ENCODE measurements at regions not wholly inside any gene's neighbourhood (a gene's known extent, or its start where the extent isn't known, plus 50 kb on each side); places are given as distances from the start of the nearest gene placed in this dataset.

DNA sequence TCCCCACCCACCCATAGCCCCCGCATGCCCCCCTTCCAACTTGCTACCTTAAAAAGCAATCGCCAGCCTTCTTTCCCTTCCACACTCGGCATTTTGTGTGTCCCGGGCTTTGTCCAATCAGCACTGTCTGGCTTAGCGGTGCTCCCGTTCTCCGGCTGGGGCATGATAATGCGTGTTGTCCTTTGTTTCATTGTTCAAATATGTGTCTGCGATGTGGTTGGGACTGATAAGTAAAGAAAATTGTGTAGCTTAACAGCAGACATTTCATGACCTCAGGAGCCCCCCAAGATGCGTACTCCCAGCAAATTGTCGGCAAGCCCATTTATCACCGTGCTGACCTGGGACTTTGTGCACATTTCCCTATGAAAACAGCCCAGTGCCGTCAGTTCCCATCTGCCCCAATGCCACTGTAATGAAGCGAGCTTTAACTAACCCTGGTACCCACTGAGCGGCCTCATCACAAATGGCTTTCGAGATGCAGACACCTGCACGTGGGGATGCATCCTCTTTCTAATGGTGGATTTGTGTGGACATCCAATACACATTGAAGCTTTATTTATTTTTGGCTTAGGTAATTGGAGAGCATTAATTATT, 167.0 kb upstream of the E2F8 start:
- Histone ChIP-seq H3K4me3 (ENCODE audit: extremely low read depth in 1 of 4, insufficient read depth in 2 of 4, low read depth in 3 of 4, low read length in 4 of 4) (no peak overlapping the region), H3K4ac (replicated peaks; ENCODE audit: insufficient read length, low read depth, low read length) (no peak overlapping the region), H3K4me1 (replicated peaks in 1 of 4; ENCODE audit: control insufficient read depth in 3 of 4, insufficient read depth in 4 of 4, low read length in 3 of 4) (peaks cover 0 to 2% (median 0%) of the 10 kb centered on the region in 4 experiments; a peak in 2 of 7 replicates), H3K36me3 (ENCODE audit: control insufficient read depth in 2 of 4, insufficient read depth in 4 of 4, low read length in 3 of 4) (no peaks in the 10 kb centered on the region), H2BK20ac (ENCODE audit: low read length) (no peak overlapping the region), H3K4me2 (ENCODE audit: insufficient read depth in 1 of 2, low read depth in 2 of 2, low read length in 2 of 2) (no peak overlapping the region), H4K8ac (ENCODE audit: extremely low read depth, insufficient read depth, low read length) (no peak overlapping the region), H2AFZ (ENCODE audit: low read length) (no peak overlapping the region), H4K91ac (replicated peaks; ENCODE audit: insufficient read length, low read length) (no peak overlapping the region), H2BK5ac (ENCODE audit: low read depth, low read length) (no peak overlapping the region), H3K79me2 (ENCODE audit: control insufficient read depth in 1 of 2, insufficient read depth in 2 of 2, low read length in 2 of 2) (no peaks in the 10 kb centered on the region), H4K5ac (ENCODE audit: insufficient read length, low read depth, low read length) (no peak overlapping the region), H2BK12ac (ENCODE audit: low read depth, low read length) (no peak overlapping the region), H3K18ac (ENCODE audit: extremely low read depth, low read length) (no peak overlapping the region), H2BK120ac (replicated peaks; ENCODE audit: low read depth, low read length) (no peak overlapping the region), H3K9ac (replicated peaks in 1 of 4; ENCODE audit: extremely low read depth in 1 of 4, low read depth in 3 of 4, low read length in 3 of 4) (no peak overlapping the region), H3K27me3 (replicated peaks in 1 of 4; ENCODE audit: control insufficient read depth in 3 of 4, extremely low read depth in 1 of 4, insufficient read depth in 3 of 4, low read length in 3 of 4) (no peaks in the 10 kb centered on the region), H3K23ac (ENCODE audit: insufficient read length) (no peak overlapping the region), H4K20me1 (replicated peaks in 1 of 2; ENCODE audit: control insufficient read depth in 1 of 2, insufficient read depth in 2 of 2, low read length in 2 of 2) (no peaks in the 10 kb centered on the region), H3K56ac (replicated peaks; ENCODE audit: insufficient read length, low read depth, low read length) (no peak overlapping the region), H3K14ac (ENCODE audit: insufficient read length) (no peak overlapping the region), H3K9me3 (ENCODE audit: insufficient read depth in 2 of 2, low read depth in 1 of 2, low read length in 1 of 2) (no peaks in the 10 kb centered on the region), H3K23me2 (ENCODE audit: low read depth, low read length) (no peaks in the 10 kb centered on the region), H3K27ac (ENCODE audit: low read depth, low read length) (no peak overlapping the region), H2AK5ac (ENCODE audit: low read depth, low read length) (no peak overlapping the region), H2BK15ac (ENCODE audit: low read length) (no peak overlapping the region), H3K79me1 (ENCODE audit: low read depth, low read length) (no peaks in the 10 kb centered on the region)
- DNase-seq (ENCODE audit: low read depth in 1 of 2, low spot score in 2 of 2) = no peak
- WGBS, 2 experiments (ENCODE audit: extremely low coverage in 1 of 2, insufficient coverage in 1 of 2, insufficient read length in 1 of 2, insufficient replicate concordance in 2 of 2, low coverage in 1 of 2, low lambda C conversion rate in 2 of 2, missing lambda C conversion rate in 1 of 2) = 90% methylated on average over 17 of the region's 17 CpGs; no CpG with 5 or more reads in 1 of the 2 experiments
- ChIA-PET CTCF (ENCODE audit: partially characterized antibody) (no interaction called here), POLR2A (ENCODE audit: partially characterized antibody) (no interaction called here)
- no peak for FAIRE-seq
- TF ChIP-seq SAP30 (IDR thresholded peaks at IDR 0.05; ENCODE audit: insufficient read depth, insufficient replicate concordance, low read length) = no peak
- no peak for TF ChIP-seq YY1 (IDR thresholded peaks at IDR 0.05; ENCODE audit: low read depth, low read length)
- TF ChIP-seq, protein P1, sequence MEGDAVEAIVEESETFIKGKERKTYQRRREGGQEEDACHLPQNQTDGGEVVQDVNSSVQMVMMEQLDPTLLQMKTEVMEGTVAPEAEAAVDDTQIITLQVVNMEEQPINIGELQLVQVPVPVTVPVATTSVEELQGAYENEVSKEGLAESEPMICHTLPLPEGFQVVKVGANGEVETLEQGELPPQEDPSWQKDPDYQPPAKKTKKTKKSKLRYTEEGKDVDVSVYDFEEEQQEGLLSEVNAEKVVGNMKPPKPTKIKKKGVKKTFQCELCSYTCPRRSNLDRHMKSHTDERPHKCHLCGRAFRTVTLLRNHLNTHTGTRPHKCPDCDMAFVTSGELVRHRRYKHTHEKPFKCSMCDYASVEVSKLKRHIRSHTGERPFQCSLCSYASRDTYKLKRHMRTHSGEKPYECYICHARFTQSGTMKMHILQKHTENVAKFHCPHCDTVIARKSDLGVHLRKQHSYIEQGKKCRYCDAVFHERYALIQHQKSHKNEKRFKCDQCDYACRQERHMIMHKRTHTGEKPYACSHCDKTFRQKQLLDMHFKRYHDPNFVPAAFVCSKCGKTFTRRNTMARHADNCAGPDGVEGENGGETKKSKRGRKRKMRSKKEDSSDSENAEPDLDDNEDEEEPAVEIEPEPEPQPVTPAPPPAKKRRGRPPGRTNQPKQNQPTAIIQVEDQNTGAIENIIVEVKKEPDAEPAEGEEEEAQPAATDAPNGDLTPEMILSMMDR (IDR thresholded peaks at IDR 0.05; ENCODE audit: control extremely low read depth in 1 of 3, insufficient read depth in 1 of 3, low read depth in 1 of 3, low read length in 3 of 3) = no peak
- no peak for TF ChIP-seq NRF1 (IDR thresholded peaks at IDR 0.05; ENCODE audit: low read depth, low read length)
- no peak for TF ChIP-seq NANOG (IDR thresholded peaks at IDR 0.05; ENCODE audit: insufficient read depth, low read depth, low read length, poor library complexity, severe bottlenecking)
- no peak for TF ChIP-seq HDAC2 (IDR thresholded peaks at IDR 0.05; ENCODE audit: borderline replicate concordance in 1 of 2, low read depth in 2 of 2, low read length in 2 of 2)
- no peak for TF ChIP-seq SRF (IDR thresholded peaks at IDR 0.05; ENCODE audit: low read depth, low read length)
- TF ChIP-seq EGR1 (IDR thresholded peaks at IDR 0.05; ENCODE audit: borderline replicate concordance, low read depth, low read length) = no peak
- TF ChIP-seq CBX5 (IDR thresholded peaks at IDR 0.05; ENCODE audit: low read depth, low read length) = no peak
- TF ChIP-seq, protein P2, sequence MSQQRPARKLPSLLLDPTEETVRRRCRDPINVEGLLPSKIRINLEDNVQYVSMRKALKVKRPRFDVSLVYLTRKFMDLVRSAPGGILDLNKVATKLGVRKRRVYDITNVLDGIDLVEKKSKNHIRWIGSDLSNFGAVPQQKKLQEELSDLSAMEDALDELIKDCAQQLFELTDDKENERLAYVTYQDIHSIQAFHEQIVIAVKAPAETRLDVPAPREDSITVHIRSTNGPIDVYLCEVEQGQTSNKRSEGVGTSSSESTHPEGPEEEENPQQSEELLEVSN (IDR thresholded peaks at IDR 0.05) = no peak
